Hematopoietic multipotent progenitor cell (in vitro differentiated cells): ENCODE measurements at regions not wholly inside any gene's neighbourhood (a gene's known extent, or its start where the extent isn't known, plus 50 kb on each side); places are given as distances from the start of the nearest gene placed in this dataset.
A peak's percentile ranks its signal among the peaks of the same experiment; 100 is the strongest.

Source experiments
- DNase-seq, 3 donors: peaks; one replicate each; pipeline ENCODE4 v3.0.0-alpha.2; 2011 to 2015; ENCODE audit warnings: low read depth in 2 of 3, low spot score in 2 of 3

GRCh38 chr12:130254461-130255276 is 83.0 kb upstream of the PIWIL1 start:
- DNase-seq: no peak

DNA sequence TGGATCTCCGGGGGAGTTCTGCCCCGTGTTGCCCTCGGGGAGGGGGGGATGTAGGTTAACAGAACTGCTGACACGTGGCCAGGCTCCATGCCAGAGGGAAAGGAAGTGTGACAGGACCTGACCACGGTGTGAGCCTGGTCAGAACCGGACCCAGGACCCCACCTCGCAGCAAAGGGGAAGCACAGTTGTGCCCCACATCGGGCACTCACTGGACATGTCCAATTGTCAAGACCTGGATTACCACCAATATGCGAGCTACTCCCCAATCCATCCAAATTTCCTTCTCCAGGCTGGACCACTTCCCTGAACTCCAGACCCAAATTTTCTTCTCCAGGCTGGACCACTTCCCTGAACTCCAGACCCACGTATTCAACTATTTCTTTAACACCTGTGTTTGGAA is 78.8 kb upstream of the PIWIL1 start:
- DNase-seq: no peak

DNA sequence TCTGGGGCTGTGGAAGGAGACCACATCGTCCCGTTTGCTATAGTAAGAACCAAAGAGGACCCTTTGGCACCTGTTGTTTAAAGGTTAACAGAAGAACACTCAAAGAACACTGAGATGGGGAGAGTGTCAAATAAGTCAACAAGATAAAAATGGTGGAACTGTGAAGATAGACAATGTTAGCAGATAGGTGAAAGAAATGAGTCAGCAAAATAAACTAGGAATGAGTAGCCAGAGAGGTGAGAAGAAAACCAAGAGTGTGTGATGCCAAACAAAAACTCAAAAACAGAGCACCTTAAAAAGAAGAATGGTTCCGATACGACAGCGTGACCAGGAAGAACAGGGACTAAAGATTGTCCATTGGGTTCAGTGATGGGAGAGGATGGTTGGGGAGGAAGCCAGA is 74.7 kb upstream of the PIWIL1 start:
- DNase-seq: no peak

GRCh38 chr12:130263996-130264395 is 73.7 kb upstream of the PIWIL1 start:
- DNase-seq: no peak

DNA sequence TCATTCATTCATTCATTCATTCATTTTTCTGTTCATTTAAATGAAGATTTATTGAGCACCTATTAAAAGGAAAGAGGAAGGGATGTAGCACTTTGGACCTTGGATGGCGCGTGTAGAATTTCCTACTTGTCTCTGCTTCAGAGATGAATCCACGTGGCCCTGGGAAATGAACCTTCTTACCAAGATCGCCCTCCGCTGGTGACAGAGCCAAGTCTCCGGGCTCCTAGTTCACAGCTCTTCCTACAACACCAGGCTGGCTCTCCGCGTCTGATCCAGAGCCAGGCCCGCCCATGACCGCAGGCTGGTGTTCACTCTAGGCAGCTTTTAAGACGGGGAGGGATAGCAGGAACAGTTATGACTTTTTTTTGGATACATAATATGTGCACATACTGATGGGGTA is 70.9 kb upstream of the PIWIL1 start:
- DNase-seq: no peak

DNA sequence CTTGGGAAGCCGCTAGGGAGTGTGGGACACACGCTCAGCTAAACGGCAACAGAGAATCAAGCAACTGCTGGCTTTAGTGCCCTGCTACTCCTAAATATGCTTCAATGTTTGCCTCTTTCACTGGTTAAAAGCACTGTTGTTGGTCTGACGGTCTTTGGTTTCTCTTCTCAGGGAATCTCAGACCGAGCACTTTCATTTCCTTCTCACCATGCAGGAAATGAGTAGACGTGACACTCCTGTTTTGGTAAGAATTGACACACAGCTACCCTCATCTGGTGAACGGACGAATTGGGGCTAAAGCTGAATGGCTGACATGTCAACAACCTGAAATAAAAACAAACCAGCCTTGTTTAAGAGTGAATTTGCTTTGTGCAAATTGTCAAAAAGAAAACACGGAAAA is 57.5 kb upstream of the PIWIL1 start:
- no peak for DNase-seq

GRCh38 chr12:130280742-130281141 is 56.9 kb upstream of the PIWIL1 start:
- no peak for DNase-seq

DNA sequence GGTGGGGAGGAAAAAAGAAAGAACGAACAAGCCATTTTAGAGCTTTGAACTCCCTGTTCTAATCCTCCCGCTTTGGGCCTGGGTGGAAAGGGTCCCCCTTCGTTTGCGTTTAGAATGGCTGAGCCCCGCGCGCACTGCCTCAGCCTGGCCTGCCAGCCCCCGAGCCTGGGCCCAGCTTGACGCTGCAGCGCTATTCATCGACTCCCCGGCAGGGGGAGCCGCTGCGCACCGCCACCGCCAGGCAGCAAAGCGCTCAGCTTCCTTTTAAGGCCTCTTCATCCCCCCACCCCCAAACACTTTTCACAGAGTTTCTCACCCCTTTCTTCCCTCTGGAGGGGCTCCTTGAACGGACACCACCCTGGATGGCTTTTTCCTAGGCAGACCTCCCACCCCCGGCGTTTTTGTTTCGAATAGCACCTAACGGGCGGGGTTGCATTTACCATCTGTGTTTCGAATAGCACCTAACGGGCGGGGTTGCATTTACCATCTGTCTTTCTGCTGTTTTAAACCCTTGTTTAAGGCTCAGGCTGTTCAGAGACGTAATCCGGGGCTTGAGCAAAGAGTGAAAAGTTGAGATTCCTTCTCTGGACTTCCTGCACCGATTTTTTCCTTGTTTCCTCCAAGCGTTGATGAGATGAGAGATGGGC is 56.4 kb upstream of the PIWIL1 start:
- DNase-seq: peak in 2 of 3 donors; percentile 31 to 35

DNA sequence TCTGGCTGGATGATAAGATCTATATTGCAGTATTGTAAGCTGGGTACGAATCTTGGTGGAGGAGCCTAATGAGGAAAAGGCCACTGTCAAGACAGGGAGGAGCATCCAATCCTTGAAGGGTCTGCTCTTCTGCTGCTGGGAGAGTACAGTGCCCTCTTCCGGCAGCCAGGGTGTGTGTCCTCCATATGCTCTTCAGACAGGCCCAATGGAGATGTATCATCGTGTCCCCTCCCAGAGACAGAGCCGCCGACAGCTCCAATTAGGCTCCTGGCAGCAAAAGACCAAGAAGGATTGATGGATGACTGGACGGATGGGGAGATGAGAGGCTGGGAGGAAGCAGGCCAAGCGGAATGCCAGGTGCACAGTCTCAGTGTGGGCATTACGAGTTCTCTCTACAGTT is 51.6 kb upstream of the PIWIL1 start:
- DNase-seq: no peak

- no peak for DNase-seq
Measured at GRCh38 chr12:130286741-130287440, 50.8 kb upstream of the PIWIL1 start.
